Body of pancreas (tissue), 4 donors: ENCODE measurements at regions not wholly inside any gene's neighbourhood (a gene's known extent, or its start where the extent isn't known, plus 50 kb on each side); places are given as distances from the start of the nearest gene placed in this dataset.

Experiments
- CTCF ChIP-seq, 7 experiments: fragments of 450-650 bp in 4 of 7; fragments of 200-600 bp in 3 of 7; sonication (generic) in 3 of 7; IDR thresholded peaks; one replicate each; pipeline ENCODE4 v1.5.1; 2016 to 2019; ENCODE audit warnings: antibody characterized with exemption in 7 of 7
- POLR2A ChIP-seq, 3 donors: fragments of 450-650 bp; IDR thresholded peaks; one replicate each; pipeline ENCODE4 v1.6.1; 2016; ENCODE audit warnings: antibody characterized with exemption in 3 of 3, mild to moderate bottlenecking in 2 of 3

- TF ChIP-seq CTCF (IDR thresholded peaks at IDR 0.05) (no peak), POLR2A (IDR thresholded peaks at IDR 0.05) (no peak)
These were observed 82.0 kb upstream of the ESRRG start for GRCh38 chr1:216805233-216805632.
